Type B pancreatic cell (in vitro differentiated cells): ENCODE measurements at regions not wholly inside any gene's neighbourhood (a gene's known extent, or its start where the extent isn't known, plus 50 kb on each side); places are given as distances from the start of the nearest gene placed in this dataset.

Source experiments
- DNase-seq: peaks from one replicate; pipeline ENCODE4 v3.0.0; 2021; ENCODE audit warnings: mixed read lengths; ENCODE audit not compliant: unreplicated experiment; ENCODE audit errors: extremely low spot score
- H3K27ac Mint-ChIP-seq: 2 replicates; pipeline ENCODE4 v1.8.0; 2021; ENCODE audit warnings: mild to moderate bottlenecking, mixed read lengths
- H3K27me3 Mint-ChIP-seq: 2 replicates; pipeline ENCODE4 v1.8.0; 2021; ENCODE audit warnings: mixed read lengths
- H3K36me3 Mint-ChIP-seq: 2 replicates; pipeline ENCODE4 v1.8.0; 2021; ENCODE audit warnings: mixed read lengths
- H3K4me1 Mint-ChIP-seq: one replicate; pipeline ENCODE4 v1.8.0; 2021; ENCODE audit warnings: mixed read lengths; ENCODE audit not compliant: unreplicated experiment
- H3K4me3 Mint-ChIP-seq: 2 replicates; pipeline ENCODE4 v1.8.0; 2021; ENCODE audit warnings: mild to moderate bottlenecking, mixed read lengths
- H3K9me3 Mint-ChIP-seq: 2 replicates; pipeline ENCODE4 v1.8.0; 2021; ENCODE audit warnings: mixed read lengths
- CTCF ChIP-seq: fragments of 200-600 bp; sonication (generic); conservative IDR thresholded peaks from 2 replicates; pipeline ENCODE4 v1.5.0; 2021; ENCODE audit warnings: antibody characterized with exemption, mild to moderate bottlenecking

GRCh38 chr4:185921583-185922555 lies 109.9 kb upstream of the SORBS2 start:
- no peaks in the 10 kb centered on the region for H3K36me3 Mint-ChIP-seq
- TF ChIP-seq CTCF, result no peak
- H3K27me3 Mint-ChIP-seq, result peaks cover 24% of the 10 kb centered on the region
- peaks cover 4% of the 10 kb centered on the region for H3K4me1 Mint-ChIP-seq
- H3K27ac Mint-ChIP-seq, result no peak overlapping the region
- H3K4me3 Mint-ChIP-seq, result no peak overlapping the region
- no peak for DNase-seq
- peaks cover 4% of the 10 kb centered on the region for H3K9me3 Mint-ChIP-seq

GRCh38 chr4:185924458-185925044 lies 112.6 kb upstream of the SORBS2 start:
- Mint-ChIP-seq H3K4me3 (no peak overlapping the region), H3K9me3 (peaks cover 4% of the 10 kb centered on the region), H3K27ac (no peak overlapping the region), H3K27me3 (peaks cover 15% of the 10 kb centered on the region), H3K4me1 (peaks cover 4% of the 10 kb centered on the region), H3K36me3 (no peaks in the 10 kb centered on the region)
- TF ChIP-seq CTCF, result no peak
- no peak for DNase-seq

GRCh38 chr4:185925910-185926360 lies 113.9 kb upstream of the SORBS2 start:
- TF ChIP-seq CTCF, result no peak
- no peak overlapping the region for H3K27ac Mint-ChIP-seq
- no peak overlapping the region for H3K4me3 Mint-ChIP-seq
- H3K27me3 Mint-ChIP-seq, result peaks cover 11% of the 10 kb centered on the region
- H3K9me3 Mint-ChIP-seq, result peaks cover 4% of the 10 kb centered on the region
- H3K36me3 Mint-ChIP-seq, result no peaks in the 10 kb centered on the region
- no peak for DNase-seq
- peaks cover 4% of the 10 kb centered on the region for H3K4me1 Mint-ChIP-seq

GRCh38 chr4:185931375-185931774 lies 119.4 kb upstream of the SORBS2 start:
- H3K27me3 Mint-ChIP-seq, result peaks cover 3% of the 10 kb centered on the region
- no peak for DNase-seq
- H3K27ac Mint-ChIP-seq, result no peak overlapping the region
- TF ChIP-seq CTCF, result no peak
- H3K4me3 Mint-ChIP-seq, result no peak overlapping the region
- H3K9me3 Mint-ChIP-seq, result no peaks in the 10 kb centered on the region
- H3K36me3 Mint-ChIP-seq, result no peaks in the 10 kb centered on the region
- peaks cover 6% of the 10 kb centered on the region for H3K4me1 Mint-ChIP-seq

- TF ChIP-seq CTCF, result no peak
- Mint-ChIP-seq H3K4me3 (no peak overlapping the region), H3K4me1 (peaks cover 6% of the 10 kb centered on the region), H3K9me3 (no peaks in the 10 kb centered on the region), H3K27ac (no peak overlapping the region), H3K27me3 (peaks cover 3% of the 10 kb centered on the region), H3K36me3 (no peaks in the 10 kb centered on the region)
- no peak for DNase-seq
These were observed 120.0 kb upstream of the SORBS2 start for GRCh38 chr4:185931986-185932385.
